ENCODE measurements at regions not wholly inside any gene's neighbourhood (a gene's known extent, or its start where the extent isn't known, plus 50 kb on each side); places are given as distances from the start of the nearest gene placed in this dataset.

- TF ChIP-seq, protein P1, sequence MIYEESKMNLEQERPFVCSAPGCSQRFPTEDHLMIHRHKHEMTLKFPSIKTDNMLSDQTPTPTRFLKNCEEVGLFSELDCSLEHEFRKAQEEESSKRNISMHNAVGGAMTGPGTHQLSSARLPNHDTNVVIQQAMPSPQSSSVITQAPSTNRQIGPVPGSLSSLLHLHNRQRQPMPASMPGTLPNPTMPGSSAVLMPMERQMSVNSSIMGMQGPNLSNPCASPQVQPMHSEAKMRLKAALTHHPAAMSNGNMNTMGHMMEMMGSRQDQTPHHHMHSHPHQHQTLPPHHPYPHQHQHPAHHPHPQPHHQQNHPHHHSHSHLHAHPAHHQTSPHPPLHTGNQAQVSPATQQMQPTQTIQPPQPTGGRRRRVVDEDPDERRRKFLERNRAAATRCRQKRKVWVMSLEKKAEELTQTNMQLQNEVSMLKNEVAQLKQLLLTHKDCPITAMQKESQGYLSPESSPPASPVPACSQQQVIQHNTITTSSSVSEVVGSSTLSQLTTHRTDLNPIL (CRISPR knock-in tag; IDR thresholded peaks at IDR 0.05; ENCODE audit: low read depth) = no peak
- TF ChIP-seq RARB (CRISPR knock-in tag; IDR thresholded peaks at IDR 0.05) (no peak), ARNTL (CRISPR knock-in tag; IDR thresholded peaks at IDR 0.05; ENCODE audit: borderline replicate concordance, low read depth) (no peak), ZNF70 (CRISPR knock-in tag; IDR thresholded peaks at IDR 0.05) (no peak), ZFP3 (CRISPR knock-in tag; IDR thresholded peaks at IDR 0.05) (no peak), TCF4 (CRISPR knock-in tag; IDR thresholded peaks at IDR 0.05; ENCODE audit: borderline replicate concordance) (no peak)
Measured at GRCh38 chr16:51382940-51383339, 231.9 kb upstream of the SALL1 start.
